CMK (cell line): ENCODE measurements at regions not wholly inside any gene's neighbourhood (a gene's known extent, or its start where the extent isn't known, plus 50 kb on each side); places are given as distances from the start of the nearest gene placed in this dataset.

Experiments used
- DNase-seq: peaks from one replicate; pipeline ENCODE4 v3.0.0-alpha.2; 2010; ENCODE audit warnings: low read depth

DNA sequence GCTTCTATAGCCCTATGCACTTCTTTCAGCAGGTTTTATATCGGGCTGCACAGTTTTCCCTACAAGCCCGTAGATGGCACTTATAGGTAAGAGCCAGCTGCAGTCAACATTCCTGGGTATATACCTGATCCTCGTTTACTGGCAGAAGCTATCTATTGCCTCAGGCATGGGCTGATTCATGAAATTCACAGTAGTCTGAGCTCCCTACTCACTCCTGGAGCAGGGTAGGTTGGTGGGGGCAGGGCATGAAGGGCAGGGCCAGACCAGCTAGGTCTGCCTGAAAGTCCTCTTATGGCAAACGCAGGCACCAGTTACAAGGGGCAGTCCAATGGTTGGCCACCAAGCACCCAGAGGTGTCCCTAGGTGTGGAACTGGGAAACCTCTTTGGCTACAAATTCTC, 345.8 kb downstream of the RPS29 start:
- DNase-seq: no peak

DNA sequence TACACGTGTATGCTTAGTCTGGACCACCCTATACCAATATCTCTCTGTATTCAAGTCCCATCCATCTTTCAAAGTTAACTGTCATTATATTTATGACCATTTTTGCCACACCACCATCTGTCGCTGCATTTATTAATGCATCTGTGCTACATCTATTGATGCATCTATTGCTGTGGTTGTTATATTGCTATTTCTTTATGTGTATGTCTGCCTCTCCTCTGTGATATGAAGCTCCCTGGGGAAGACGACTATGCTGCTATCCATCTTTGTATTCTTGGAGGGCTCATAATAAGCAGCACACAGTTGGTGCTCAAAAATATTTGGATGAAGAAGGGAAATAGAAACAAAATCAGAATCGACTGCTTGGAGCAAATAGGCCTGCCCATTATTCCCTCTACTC, 357.6 kb downstream of the RPS29 start:
- no peak for DNase-seq

DNA sequence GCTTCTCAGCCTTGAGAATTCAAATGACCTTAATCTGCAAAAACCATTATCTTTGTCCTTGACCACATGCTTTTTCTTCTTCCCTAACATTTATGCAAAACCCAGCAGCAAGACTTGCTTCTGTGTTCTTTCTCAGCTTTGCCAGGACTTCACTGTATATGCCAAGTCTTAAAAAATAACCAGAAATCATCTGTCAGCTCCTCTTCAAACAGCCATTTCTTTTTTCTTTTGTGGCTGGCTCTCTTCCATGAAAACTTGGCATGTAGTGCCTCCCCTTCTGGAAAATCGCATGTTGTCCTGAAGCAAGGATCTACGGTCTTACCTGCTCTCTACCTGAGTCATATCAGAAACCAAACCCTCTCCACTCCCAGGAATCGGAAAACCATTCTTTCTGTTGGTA, 364.9 kb downstream of the RPS29 start:
- no peak for DNase-seq

DNA sequence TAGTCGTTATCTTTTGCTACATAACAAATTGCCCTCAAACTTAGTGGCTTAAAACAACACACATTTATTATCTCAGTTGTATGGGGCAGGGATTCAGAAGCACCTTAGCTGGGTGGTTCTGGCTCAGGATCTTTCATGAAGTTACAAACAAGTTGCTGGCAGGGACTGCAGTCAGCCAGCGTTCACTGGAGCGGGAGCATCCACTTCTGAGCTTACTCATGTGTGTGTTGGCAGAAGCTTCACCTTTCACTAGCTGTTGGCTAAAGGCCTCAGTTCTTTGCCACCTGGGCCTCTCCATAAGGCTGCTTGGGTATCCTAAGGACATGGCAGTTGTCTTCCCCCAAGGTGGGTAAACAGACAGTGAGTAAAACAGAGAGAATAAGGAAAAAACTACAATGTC, 365.7 kb downstream of the RPS29 start:
- DNase-seq: no peak

DNA sequence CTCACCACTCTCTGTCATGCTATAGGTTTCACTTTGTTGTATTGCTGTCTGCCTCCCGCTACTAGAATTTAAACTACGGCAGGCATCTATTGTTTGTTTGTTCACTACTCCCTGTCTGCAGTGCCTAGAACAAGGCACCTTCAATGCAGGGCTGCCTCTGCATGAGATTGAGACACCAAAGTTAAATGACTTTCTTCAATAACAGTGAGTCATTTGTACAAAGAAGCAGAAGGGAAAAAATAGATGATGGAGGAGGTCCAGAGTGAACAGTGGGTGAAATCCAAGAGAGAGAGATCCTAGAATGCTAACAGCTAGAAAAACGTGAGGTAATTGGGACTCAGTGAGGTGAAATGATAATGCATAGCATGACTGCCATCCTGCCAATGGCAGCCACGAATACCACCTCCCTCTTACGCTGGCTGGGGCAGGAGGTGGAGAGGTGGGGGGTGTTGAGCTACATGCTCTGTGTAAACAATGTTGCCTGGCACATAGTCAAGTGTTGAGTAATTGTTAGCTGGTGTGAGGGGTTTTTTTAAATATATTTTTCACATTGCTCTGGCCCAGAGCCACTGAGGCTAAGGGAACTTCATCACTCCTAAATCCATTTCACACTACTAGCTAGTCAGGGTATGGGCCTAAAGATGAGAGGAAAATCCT, 367.6 kb downstream of the RPS29 start:
- no peak for DNase-seq

DNA sequence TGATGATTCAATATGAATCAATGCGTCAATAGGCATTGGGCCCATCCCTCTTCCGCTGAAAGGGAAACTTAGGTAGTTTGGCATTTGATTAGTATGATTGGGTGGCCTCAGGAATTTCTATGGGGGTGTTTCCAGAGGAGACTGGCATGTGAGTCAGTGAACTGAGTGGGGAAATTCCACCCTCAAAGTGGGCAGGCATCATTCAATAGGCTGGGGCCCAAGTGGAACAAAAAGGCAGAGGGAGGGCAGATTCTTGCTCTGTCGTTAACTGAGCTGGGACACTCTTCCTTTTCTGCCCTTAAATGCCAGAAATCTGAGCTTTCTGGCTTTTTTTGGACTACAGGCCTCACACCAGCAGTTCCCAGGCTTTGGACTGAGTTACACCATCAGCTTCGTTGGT, 373.5 kb downstream of the RPS29 start:
- no peak for DNase-seq

DNA sequence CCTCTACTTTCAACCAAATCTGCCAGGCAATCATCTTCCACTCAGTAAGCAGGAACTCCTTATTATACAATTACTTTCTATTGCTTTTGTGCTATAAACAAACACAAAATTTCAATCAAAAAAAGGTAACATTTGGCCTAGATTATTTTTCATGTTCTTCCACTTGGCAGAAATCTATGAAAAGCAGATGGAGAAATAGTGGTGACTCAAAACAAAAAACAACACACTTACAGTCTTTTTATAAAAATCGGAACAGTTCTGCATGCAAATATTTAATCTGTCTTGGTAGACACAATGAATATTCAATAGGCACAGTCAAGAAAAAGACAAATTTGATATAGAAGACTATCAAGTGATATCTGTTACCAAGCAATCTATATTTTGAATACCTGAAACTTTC, 376.8 kb downstream of the RPS29 start:
- no peak for DNase-seq

DNA sequence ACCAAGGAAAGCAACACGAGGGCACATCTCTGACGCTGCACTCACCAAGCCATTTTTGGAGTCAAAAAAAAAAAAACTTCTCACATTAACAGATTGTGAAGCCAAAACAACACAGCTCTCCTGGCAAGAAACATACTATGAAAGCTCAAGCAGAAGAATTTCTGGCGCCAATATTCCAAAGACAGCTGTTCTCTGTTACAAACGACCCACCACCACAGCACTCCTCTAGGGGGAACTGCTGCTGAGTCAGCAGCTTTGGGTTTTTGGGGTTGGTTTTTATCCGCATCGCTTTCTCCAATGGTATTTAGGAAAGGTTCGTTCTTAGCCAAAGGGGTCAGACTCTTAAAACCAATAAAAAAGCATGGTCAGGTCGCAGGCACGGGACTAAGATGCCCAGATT, 379.4 kb downstream of the RPS29 start:
- no peak for DNase-seq

DNA sequence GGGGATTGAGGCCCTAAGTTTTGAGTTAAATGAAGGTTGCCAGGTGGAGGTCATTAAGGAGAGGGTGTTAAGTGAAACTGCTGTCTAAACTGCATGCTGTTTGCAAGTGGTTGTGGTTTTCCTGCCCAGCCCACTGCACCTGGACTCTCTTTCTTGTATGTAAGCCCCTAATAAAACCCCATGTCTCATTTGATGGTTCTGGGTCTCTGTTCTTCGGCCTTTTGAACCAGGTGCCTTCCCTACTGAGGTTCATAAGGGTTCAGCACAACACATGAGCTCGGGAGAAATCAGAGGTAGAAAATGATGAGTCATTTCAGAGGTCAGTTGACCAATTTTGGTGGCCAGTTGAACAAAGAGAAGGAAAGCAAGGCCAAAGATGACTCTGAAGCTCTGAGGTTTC, 382.5 kb downstream of the RPS29 start:
- DNase-seq: no peak

DNA sequence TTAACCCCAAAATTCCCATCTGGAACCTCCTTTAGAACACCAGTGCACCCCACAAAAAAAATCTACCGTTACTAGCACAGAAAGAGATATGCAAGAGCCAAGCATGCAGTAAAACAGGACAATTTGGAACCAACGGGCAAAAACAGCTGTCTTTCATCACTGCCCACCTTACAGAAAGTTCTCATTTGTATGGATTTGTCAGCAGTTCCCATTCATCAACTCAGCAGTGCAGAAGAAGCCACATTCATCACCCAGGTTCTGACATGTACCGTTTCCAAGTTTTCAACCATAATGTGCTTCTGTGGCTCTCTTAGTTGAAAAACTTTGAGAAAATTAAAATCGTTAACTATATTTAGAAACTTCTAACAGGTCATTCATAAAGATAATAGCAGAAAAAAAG, 387.0 kb downstream of the RPS29 start:
- no peak for DNase-seq

DNA sequence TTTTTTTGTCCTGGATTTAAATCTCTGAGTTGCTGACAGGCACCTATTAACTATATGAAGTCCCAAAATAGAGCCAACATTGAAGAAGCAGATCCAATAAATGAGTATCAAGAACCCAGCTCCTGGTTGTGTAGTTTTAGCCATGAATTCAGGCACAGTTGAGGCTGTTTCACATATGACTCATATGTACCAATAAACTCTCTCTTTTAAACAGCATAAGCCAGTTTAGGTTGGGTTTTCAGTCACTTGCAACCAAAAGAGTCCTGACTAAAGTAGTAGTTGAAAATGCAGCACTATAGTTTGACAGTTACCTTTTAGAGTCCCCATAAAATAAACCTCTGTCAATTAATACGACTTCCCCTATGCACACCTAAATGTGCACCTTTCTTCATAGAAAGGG, 389.9 kb downstream of the RPS29 start:
- DNase-seq: no peak

DNA sequence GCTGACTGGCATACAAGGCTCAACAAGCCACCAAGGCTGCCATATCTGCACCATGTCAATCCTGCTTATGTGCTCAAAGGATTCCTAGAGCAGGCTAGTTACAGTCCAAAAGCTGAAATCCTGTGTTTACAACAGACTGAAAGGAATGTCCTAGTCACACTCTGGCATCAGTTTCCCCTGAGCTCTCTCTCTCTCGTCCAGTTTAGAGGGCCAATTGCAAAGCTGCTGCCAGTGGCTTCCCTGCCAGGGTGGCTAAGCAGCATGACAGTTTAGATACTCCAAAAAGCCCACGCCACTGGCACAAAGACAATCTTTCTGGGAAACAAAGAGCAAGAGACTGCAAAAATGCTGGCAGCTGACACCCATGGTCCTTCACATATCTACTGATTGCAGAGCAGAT, 392.1 kb downstream of the RPS29 start:
- DNase-seq: no peak

DNA sequence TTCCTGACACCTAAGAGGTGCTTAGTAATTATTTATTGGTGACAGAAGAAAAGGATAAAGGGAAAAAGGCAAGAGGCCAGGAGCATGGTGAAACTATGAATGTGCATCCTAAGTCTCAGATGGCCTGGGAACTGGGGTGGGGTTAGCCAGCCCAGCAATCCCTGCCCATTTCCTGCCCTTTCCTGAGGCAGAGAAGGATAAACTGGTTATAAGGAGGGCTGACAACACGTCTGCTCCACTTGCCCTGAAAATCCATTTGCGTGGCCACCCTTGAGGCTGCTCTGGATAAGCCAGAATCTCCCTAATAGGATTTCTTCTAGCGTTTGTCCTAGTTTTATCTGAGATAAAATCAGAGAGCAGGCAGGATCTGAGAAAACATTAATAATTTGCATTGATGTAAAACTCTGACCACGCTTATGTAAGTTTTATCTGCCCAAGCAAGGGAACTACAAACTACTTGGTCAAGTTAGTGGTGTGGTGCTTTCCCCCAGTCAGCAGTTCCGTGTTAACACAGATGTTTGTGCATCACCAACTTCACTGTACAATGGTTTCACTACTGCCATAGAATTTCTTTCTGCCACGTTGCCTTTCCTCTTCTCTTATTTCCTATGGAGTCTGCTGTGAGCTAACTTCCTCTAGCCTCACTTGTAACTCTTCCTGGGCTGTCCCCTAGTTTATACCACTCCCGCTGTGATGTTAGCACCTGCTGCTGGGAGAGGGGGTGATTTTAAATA, 392.7 kb downstream of the RPS29 start:
- no peak for DNase-seq

DNA sequence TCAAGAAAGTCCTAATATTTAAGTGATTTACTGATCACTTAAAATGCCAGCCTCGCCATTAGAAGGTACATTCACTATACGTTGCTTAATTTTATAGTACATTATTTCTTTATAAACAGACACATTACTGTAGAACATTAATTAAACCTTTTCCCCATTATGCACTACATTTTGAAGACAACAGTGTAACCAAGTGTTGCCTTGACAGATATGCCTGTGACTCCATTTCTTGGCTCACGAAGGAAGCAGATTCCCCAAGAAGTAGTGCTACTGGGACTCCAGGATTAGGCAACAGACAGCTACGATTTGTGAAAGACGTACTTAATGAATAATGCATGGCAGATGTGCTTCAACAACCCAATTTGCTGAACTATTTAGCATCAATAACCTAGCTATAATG, 394.8 kb downstream of the RPS29 start:
- no peak for DNase-seq

DNA sequence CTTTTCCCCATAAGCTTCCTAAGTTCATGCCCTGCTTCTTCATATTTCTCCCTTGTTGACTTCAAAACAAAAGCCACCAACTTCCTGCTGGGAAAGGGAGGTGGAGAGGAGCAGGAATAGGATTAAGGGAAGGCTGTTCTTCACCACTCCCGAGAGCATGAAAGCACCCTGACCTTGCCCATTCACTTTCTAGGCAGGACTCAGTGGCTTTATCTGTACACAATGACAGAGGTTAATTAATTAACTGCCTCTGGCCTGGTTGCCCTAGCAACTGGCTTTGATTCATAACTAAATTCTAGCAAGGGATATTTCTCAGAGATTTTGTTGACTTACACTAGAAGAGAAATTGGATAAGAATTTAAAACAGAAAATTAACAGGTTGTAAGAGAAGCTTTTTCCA, 396.8 kb downstream of the RPS29 start:
- no peak for DNase-seq

DNA sequence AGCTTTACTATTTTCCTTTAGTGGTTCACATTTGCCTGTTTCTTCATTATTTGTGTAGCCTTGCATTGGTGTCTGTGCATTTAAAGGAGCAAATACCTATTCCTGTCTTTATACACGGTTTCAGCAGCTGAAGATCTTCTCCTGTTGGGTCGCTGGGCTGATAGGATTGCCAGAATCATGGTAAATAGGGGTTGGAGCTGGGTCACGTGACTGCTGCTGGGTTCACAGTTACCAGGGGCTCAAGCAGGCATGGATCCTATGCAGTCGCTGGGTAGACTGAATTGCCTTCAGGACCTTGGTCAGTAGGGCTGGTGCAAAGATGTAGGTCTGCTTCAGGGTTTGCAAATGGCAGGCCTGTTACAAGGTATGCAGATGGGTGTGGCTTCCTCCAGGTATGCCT, 398.4 kb downstream of the RPS29 start:
- no peak for DNase-seq

DNA sequence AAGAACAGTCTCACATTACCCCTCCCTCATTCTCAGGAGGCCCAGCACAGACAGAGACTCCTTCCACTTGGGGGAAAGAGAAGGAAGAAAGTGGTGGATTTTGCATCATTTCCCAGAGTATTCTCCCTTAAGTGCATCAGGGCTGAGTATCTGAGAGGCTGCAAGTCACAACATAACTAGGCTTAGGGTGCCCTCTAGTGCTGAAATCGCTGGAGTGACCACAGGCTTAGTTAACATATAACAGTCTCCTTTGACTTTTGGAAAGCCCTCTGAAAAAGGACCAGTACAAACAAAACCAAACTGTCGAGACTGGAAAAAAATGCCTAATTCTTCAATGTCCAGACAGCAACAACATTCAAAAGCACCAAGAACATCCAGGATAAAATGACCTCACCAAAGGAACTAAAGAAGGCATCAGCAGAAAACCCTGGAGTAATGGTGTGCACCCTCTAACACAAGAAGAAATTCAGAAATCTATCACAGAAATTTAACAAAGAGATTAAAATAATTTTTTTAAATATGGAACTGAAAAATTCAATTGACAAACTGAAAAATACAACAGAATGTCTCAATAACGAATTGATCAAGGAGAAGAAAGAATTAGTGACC, 412.3 kb downstream of the RPS29 start:
- peak; percentile 24 for DNase-seq

DNA sequence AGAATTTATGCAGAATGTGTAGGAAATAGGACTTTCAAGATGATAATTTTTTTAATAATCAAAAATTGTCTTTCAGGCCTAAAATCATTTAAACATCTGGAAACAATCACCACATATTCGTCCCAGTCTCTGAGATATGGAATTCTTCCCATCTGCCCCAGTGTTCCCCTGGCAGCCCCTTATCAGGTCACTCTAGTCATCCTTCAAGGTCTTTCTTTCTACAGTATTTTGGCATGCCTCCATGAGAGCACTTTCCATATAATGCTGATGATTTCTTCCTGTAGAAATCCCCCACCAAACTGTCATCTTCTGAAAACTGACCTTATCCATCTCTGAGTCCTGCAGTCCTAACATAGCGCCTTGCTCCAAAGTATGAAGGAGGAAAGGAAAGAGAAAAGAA, 422.1 kb downstream of the RPS29 start:
- DNase-seq: no peak

DNA sequence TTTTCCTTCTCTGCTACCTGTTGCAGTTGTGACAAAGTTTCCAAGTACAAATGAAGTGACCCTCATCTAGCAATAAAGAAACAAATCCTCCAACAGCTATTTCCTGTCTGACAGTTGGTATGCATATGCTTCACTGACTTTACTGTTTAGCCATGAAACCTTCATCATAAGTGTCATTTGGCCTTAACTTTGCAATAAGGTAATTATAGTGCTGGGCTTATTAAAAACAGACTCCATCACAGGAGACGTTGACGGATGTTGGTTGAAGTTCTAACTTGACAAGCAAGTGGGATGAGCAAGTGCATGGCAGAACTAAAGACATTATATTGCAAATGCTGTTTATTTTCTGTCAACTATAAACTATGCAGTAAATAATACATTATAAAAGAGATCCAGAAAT, 425.2 kb downstream of the RPS29 start:
- no peak for DNase-seq

DNA sequence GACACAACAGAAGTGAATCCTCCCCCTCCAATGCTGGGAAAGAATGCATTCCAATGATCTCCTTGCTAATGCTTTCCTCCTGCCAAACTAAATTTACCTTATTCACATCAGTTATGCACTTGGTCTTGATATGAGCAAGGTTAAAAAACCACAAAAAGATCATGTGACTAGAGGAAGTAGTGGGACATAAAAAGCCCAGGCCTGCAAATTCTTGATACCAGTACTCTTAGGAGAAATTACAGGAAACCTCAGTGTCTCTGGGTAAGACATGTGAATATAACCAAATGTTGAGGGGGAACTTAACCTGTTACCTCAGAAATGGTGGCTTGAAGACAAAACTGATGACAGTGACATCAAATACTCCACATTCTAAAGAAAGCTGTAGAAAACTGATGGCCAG, 427.1 kb downstream of the RPS29 start:
- no peak for DNase-seq

DNA sequence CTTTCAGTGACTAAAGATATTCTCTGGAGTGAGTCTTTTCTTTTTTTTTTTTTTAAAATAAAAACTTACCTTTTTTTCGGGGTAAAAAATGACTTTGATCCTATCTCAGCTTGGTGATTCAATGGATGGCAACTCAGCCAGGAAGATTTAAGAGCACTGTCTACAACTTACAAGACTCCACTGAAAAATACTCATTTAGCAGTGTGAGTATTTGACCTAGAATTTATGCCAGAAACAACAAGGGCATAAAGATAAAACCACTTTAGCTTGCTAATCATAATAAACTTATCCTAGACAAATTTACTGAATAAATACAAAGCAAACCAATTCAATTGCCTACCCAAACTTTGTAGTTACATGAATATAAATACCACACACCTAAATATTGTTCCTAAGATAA, 446.6 kb downstream of the RPS29 start:
- DNase-seq: no peak

DNA sequence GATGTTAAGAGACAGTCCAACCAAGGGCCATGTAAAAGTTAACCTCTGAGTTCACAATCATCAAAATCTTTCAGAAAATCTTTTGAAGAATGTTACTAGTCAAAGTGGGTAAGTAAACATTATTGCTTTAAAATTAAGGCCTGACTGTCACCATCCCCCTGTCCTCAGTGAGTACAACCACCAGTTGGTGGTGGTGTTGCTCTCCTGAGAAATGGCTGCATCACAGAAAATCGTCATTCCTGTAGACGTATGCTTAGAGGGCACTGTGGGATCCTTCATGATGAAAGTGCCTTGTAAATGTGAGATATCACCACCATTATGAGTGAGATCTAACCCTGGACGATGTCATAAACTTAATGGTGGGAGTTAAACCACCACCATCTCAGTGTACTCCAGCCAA, 451.2 kb downstream of the RPS29 start:
- DNase-seq: no peak

DNA sequence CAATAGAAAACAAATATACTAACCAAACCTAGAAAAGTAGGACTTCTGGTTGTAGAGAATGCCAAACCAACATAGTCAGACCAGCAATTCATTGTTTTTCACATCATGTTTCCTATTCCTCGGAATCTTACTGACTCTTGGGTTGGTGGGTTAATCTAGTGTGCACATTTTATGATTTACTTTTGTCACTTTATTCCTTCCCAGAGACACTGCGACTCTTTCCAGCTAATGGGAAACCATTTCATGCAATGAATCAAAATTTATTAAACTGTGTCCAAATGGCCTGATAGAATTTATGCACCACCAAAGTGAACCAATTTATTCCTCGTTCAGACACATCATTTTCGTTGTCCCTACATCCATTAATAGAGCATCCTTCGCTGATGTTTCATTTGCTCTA, 464.9 kb downstream of the RPS29 start:
- no peak for DNase-seq
